DND-41 (cell line): ENCODE measurements at regions not wholly inside any gene's neighbourhood (a gene's known extent, or its start where the extent isn't known, plus 50 kb on each side); places are given as distances from the start of the nearest gene placed in this dataset.
A peak's percentile ranks its signal among the peaks of the same experiment; 100 is the strongest.

Experiments
- ATAC-seq: fragments of 200-7000 bp; cut with Tn5 transposase; 3 replicates; pipeline ENCODE4 v1.9.1; 2021; ENCODE audit warnings: low read depth; ENCODE audit not compliant: insufficient read depth
- DNase-seq: peaks from one replicate; pipeline ENCODE4 v3.0.0-alpha.2; 2020
- H2AFZ ChIP-seq: 2 replicates; pipeline ENCODE4 v1.6.0; 2012; ENCODE audit warnings: low read depth, low read length
- H3K27ac ChIP-seq: 2 replicates; pipeline ENCODE4 v1.5.1; 2012; ENCODE audit warnings: low read length, inconsistent platforms
- H3K27me3 ChIP-seq: fragments of 200-600 bp; sonication (generic); 2 replicates; pipeline ENCODE4 v1.6.0; 2012; ENCODE audit warnings: low read length, mild to moderate bottlenecking, inconsistent platforms; ENCODE audit not compliant: insufficient read depth, poor library complexity
- H3K36me3 ChIP-seq: 2 replicates; pipeline ENCODE4 v1.5.1; 2012; ENCODE audit warnings: low read length, inconsistent platforms; ENCODE audit not compliant: insufficient read depth
- H3K4me1 ChIP-seq: 2 replicates; pipeline ENCODE4 v1.5.1; 2012; ENCODE audit warnings: mild to moderate bottlenecking, low read length; ENCODE audit not compliant: insufficient read depth
- H3K4me2 ChIP-seq: 2 replicates; pipeline ENCODE4 v1.6.0; 2012; ENCODE audit warnings: mild to moderate bottlenecking, moderate library complexity, low read length, inconsistent platforms; ENCODE audit not compliant: insufficient read depth
- H3K4me3 ChIP-seq, 2 experiments: fragments of 200-600 bp in 1 of 2; shearing (Covaris generic) in 1 of 2; 2 replicates each; pipeline ENCODE4 v1.5.1; 2012 to 2016; ENCODE audit warnings: inconsistent platforms in 2 of 2, low read length in 2 of 2, mild to moderate bottlenecking in 2 of 2, low read depth in 1 of 2, moderate library complexity in 1 of 2
- H3K79me2 ChIP-seq: 2 replicates; pipeline ENCODE4 v1.6.0; 2012; ENCODE audit warnings: low read length, inconsistent platforms; ENCODE audit not compliant: insufficient read depth
- H3K9ac ChIP-seq: 2 replicates; pipeline ENCODE4 v1.6.0; 2012; ENCODE audit warnings: low read depth, mild to moderate bottlenecking, inconsistent platforms, low read length, moderate library complexity
- H3K9me3 ChIP-seq: 2 replicates; pipeline ENCODE4 v1.5.1; 2012; ENCODE audit warnings: low read length, moderate library complexity, mild to moderate bottlenecking, inconsistent platforms; ENCODE audit not compliant: insufficient read depth, severe bottlenecking
- H4K20me1 ChIP-seq: 2 replicates; pipeline ENCODE4 v1.6.0; 2012; ENCODE audit warnings: low read length; ENCODE audit not compliant: insufficient read depth
- CTCF ChIP-seq: IDR thresholded peaks from 2 replicates; pipeline ENCODE4 v1.5.1; 2012; ENCODE audit warnings: borderline replicate concordance, low read length, moderate library complexity, mild to moderate bottlenecking; ENCODE audit not compliant: poor library complexity, severe bottlenecking; ENCODE audit errors: extremely low read depth
- EZH2 ChIP-seq: IDR thresholded peaks from 3 replicates; pipeline ENCODE4 v1.6.1; 2012; ENCODE audit warnings: borderline replicate concordance, low read depth, mild to moderate bottlenecking, moderate library complexity, low read length, inconsistent platforms; ENCODE audit not compliant: severe bottlenecking

- peak overlapping the region; percentile 72 for H3K27ac ChIP-seq
- ATAC-seq, result no peak
Observed at GRCh38 chr6:137707038-137707589, 159.9 kb upstream of the TNFAIP3 start.

GRCh38 chr6:137707590-137708360, 159.3 kb upstream of the TNFAIP3 start:
- peak; percentile 72 for ATAC-seq
- H3K9me3 ChIP-seq, result no peaks in the 10 kb centered on the region
- TF ChIP-seq CTCF (peak; percentile 88), EZH2 (no peak)
- peak overlapping the region; percentile 53 for H3K4me2 ChIP-seq
- peak; percentile 81 for DNase-seq
- H3K36me3 ChIP-seq, result no peaks in the 10 kb centered on the region
- no peaks in the 10 kb centered on the region for H3K79me2 ChIP-seq
- peak overlapping the region; percentile 42 for H3K9ac ChIP-seq
- H4K20me1 ChIP-seq, result no peaks in the 10 kb centered on the region
- peak overlapping the region; percentile 72 for H3K27ac ChIP-seq
- H3K4me3 ChIP-seq, result peak overlapping the region in 1 of 2 experiments; percentile 23; a peak in 2 of 4 replicates
- H3K4me1 ChIP-seq, result peaks cover 57% of the 10 kb centered on the region
- peak overlapping the region; percentile 63 for H2AFZ ChIP-seq
- no peaks in the 10 kb centered on the region for H3K27me3 ChIP-seq

More at GRCh38 chr6:137707038-137707589, 159.9 kb upstream of the TNFAIP3 start:
- no peak for TF ChIP-seq EZH2
- TF ChIP-seq CTCF, result no peak
- H4K20me1 ChIP-seq, result no peaks in the 10 kb centered on the region
- H3K9ac ChIP-seq, result peak overlapping the region; percentile 42
- no peak overlapping the region for H3K4me3 ChIP-seq
- no peaks in the 10 kb centered on the region for H3K27me3 ChIP-seq
- H3K36me3 ChIP-seq, result no peaks in the 10 kb centered on the region
- H2AFZ ChIP-seq, result peak overlapping the region; percentile 41; the same call in 1 of the 2 replicates
- no peaks in the 10 kb centered on the region for H3K9me3 ChIP-seq
- H3K4me2 ChIP-seq, result peak overlapping the region; percentile 53
- H3K79me2 ChIP-seq, result no peaks in the 10 kb centered on the region
- peaks cover 57% of the 10 kb centered on the region for H3K4me1 ChIP-seq
- no peak for DNase-seq

- no peaks in the 10 kb centered on the region for H4K20me1 ChIP-seq
- H3K79me2 ChIP-seq, result no peaks in the 10 kb centered on the region
- TF ChIP-seq CTCF, result no peak
- TF ChIP-seq EZH2, result no peak
- H3K27me3 ChIP-seq, result no peaks in the 10 kb centered on the region
- no peaks in the 10 kb centered on the region for H3K9me3 ChIP-seq
- peak overlapping the region; percentile 72 for H3K27ac ChIP-seq
- no peak for ATAC-seq
- H3K4me2 ChIP-seq, result peak overlapping the region; percentile 53
- DNase-seq, result no peak
- peaks cover 57% of the 10 kb centered on the region for H3K4me1 ChIP-seq
- H2AFZ ChIP-seq, result peak overlapping the region; percentile 63
- no peaks in the 10 kb centered on the region for H3K36me3 ChIP-seq
- no peak overlapping the region for H3K4me3 ChIP-seq
- H3K9ac ChIP-seq, result peak overlapping the region; percentile 42
Observed at GRCh38 chr6:137708481-137708880, 158.6 kb upstream of the TNFAIP3 start.
